ENCODE measurements at regions not wholly inside any gene's neighbourhood (a gene's known extent, or its start where the extent isn't known, plus 50 kb on each side); places are given as distances from the start of the nearest gene placed in this dataset.

GRCh38 chr18:2410688-2411087 is 160.6 kb downstream of the METTL4 start:
- TF ChIP-seq, protein P1, sequence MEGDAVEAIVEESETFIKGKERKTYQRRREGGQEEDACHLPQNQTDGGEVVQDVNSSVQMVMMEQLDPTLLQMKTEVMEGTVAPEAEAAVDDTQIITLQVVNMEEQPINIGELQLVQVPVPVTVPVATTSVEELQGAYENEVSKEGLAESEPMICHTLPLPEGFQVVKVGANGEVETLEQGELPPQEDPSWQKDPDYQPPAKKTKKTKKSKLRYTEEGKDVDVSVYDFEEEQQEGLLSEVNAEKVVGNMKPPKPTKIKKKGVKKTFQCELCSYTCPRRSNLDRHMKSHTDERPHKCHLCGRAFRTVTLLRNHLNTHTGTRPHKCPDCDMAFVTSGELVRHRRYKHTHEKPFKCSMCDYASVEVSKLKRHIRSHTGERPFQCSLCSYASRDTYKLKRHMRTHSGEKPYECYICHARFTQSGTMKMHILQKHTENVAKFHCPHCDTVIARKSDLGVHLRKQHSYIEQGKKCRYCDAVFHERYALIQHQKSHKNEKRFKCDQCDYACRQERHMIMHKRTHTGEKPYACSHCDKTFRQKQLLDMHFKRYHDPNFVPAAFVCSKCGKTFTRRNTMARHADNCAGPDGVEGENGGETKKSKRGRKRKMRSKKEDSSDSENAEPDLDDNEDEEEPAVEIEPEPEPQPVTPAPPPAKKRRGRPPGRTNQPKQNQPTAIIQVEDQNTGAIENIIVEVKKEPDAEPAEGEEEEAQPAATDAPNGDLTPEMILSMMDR (IDR thresholded peaks at IDR 0.05; ENCODE audit: borderline replicate concordance, extremely low read depth, low read length, poor library complexity, severe bottlenecking) = no peak
- no peak for TF ChIP-seq EZH2 (IDR thresholded peaks at IDR 0.05; ENCODE audit: borderline replicate concordance, low read depth, low read length, severe bottlenecking)

All from DND-41 (cell line).